Gastroesophageal sphincter (tissue), 4 donors: ENCODE measurements at regions not wholly inside any gene's neighbourhood (a gene's known extent, or its start where the extent isn't known, plus 50 kb on each side); places are given as distances from the start of the nearest gene placed in this dataset.
A peak's percentile ranks its signal among the peaks of the same experiment; 100 is the strongest.

Source experiments
- ATAC-seq: fragments of 150-250 bp; one replicate; pipeline ENCODE4 v1.9.1; 2016; ENCODE audit warnings: mild to moderate bottlenecking, moderate library complexity
- H3K27ac ChIP-seq, 4 donors: fragments of 200-600 bp; sonication (generic) in 3 of 4; 1 replicate in 3 of 4; 2 replicates in 1 of 4; pipeline ENCODE4 v1.5.1; 2016 to 2019
- H3K27me3 ChIP-seq: fragments of 200-600 bp; sonication (generic); one replicate; pipeline ENCODE4 v1.5.1; 2019
- H3K36me3 ChIP-seq, 2 donors: fragments of 200-600 bp; sonication (generic); one replicate each; pipeline ENCODE4 v1.5.1; 2019; ENCODE audit warnings: control low read depth in 1 of 2
- H3K4me1 ChIP-seq, 3 donors: fragments of 200-600 bp; sonication (generic); 1 replicate in 2 of 3; 2 replicates in 1 of 3; pipeline ENCODE4 v1.5.1; 2016 to 2019; ENCODE audit warnings: control low read depth in 2 of 3
- H3K4me3 ChIP-seq, 2 donors: fragments of 200-600 bp; sonication (generic); one replicate each; pipeline ENCODE4 v1.5.1; 2019; ENCODE audit warnings: mild to moderate bottlenecking in 1 of 2, moderate library complexity in 1 of 2
- H3K9me3 ChIP-seq, 3 donors: fragments of 200-600 bp; sonication (generic); one replicate each; pipeline ENCODE4 v1.5.1; 2017 to 2019; ENCODE audit warnings: control low read depth in 2 of 3
- EP300 ChIP-seq: sonication (generic); formaldehyde crosslinking; IDR thresholded peaks from one replicate; pipeline ENCODE4 v1.6.1; 2017; ENCODE audit warnings: antibody characterized with exemption, mild to moderate bottlenecking
- POLR2A ChIP-seq, 2 donors: fragments of 450-650 bp; IDR thresholded peaks; one replicate each; pipeline ENCODE4 v1.6.1; 2017; ENCODE audit warnings: antibody characterized with exemption in 2 of 2, mild to moderate bottlenecking in 2 of 2, moderate library complexity in 1 of 2
- POLR2AphosphoS5 ChIP-seq: sonication (generic); formaldehyde crosslinking; IDR thresholded peaks from one replicate; pipeline ENCODE4 v1.6.1; 2017; ENCODE audit warnings: antibody characterized with exemption
- WGBS, 2 donors: methylation state at CpG; one replicate each; pipeline ENCODE4 v1.1.5; 2018; ENCODE audit warnings: low coverage in 1 of 2; 5-methylcytosine and 5-hydroxymethylcytosine counted together
- TF ChIP-seq, protein P1 (sequence below), 4 experiments: fragments of 200-600 bp in 2 of 4; fragments of 450-650 bp in 2 of 4; sonication (generic) in 1 of 4; IDR thresholded peaks; one replicate each; pipeline ENCODE4 v1.5.1; 2017 to 2019; ENCODE audit warnings: antibody characterized with exemption in 4 of 4, mild to moderate bottlenecking in 2 of 4, moderate library complexity in 2 of 4

DNA sequence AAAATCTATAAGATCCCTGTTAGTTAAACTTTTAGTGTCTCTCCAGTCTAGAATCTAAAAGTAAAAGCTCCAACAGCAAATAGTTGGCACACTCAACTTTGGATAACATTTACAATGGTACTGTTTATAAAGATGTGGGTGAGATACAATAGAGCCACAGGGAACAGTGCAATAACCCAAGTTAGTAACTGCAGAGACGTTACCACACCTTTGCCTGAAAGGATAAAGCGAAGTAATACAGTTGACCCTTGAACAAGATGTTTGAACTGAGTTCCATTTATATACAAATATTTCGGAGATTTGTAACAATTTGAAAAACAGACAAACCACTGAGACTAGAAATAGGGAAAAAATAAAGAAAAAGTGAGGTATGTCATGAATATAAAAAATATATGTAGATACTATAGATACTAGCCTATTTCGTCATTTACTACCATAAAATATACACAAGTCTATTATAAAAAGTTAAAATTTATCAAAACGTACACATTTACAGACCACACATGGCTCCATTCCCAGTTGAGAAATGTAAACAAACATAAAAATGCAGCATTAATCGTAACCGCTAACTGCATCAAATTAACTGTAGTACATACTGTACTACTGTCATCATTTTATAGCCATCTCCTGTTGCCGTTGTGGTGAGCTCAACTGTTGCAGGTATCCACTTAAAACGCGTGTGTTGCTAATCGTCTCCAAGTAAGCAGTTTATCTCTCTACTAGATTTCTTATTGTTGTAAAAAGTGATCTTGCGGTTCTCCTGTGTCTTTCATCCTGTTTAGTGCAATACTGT is 56.5 kb upstream of the HIF1A start:
- peaks cover 0 to 23% (median 0%) of the 10 kb centered on the region in 3 donors for H3K4me1 ChIP-seq
- H3K36me3 ChIP-seq, result no peaks in the 10 kb centered on the region
- 81% methylated on average over 9 to 12 of the region's 12 CpGs for WGBS, 2 donors
- no peaks in the 10 kb centered on the region for H3K27me3 ChIP-seq
- no peak for ATAC-seq
- H3K9me3 ChIP-seq, result no peaks in the 10 kb centered on the region
- H3K4me3 ChIP-seq, result no peak overlapping the region
- H3K27ac ChIP-seq, result no peak overlapping the region
- TF ChIP-seq, protein P1, sequence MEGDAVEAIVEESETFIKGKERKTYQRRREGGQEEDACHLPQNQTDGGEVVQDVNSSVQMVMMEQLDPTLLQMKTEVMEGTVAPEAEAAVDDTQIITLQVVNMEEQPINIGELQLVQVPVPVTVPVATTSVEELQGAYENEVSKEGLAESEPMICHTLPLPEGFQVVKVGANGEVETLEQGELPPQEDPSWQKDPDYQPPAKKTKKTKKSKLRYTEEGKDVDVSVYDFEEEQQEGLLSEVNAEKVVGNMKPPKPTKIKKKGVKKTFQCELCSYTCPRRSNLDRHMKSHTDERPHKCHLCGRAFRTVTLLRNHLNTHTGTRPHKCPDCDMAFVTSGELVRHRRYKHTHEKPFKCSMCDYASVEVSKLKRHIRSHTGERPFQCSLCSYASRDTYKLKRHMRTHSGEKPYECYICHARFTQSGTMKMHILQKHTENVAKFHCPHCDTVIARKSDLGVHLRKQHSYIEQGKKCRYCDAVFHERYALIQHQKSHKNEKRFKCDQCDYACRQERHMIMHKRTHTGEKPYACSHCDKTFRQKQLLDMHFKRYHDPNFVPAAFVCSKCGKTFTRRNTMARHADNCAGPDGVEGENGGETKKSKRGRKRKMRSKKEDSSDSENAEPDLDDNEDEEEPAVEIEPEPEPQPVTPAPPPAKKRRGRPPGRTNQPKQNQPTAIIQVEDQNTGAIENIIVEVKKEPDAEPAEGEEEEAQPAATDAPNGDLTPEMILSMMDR (IDR thresholded peaks at IDR 0.05), result no peak
- TF ChIP-seq EP300 (no peak), POLR2AphosphoS5 (no peak), POLR2A (IDR thresholded peaks at IDR 0.05) (no peak)

DNA sequence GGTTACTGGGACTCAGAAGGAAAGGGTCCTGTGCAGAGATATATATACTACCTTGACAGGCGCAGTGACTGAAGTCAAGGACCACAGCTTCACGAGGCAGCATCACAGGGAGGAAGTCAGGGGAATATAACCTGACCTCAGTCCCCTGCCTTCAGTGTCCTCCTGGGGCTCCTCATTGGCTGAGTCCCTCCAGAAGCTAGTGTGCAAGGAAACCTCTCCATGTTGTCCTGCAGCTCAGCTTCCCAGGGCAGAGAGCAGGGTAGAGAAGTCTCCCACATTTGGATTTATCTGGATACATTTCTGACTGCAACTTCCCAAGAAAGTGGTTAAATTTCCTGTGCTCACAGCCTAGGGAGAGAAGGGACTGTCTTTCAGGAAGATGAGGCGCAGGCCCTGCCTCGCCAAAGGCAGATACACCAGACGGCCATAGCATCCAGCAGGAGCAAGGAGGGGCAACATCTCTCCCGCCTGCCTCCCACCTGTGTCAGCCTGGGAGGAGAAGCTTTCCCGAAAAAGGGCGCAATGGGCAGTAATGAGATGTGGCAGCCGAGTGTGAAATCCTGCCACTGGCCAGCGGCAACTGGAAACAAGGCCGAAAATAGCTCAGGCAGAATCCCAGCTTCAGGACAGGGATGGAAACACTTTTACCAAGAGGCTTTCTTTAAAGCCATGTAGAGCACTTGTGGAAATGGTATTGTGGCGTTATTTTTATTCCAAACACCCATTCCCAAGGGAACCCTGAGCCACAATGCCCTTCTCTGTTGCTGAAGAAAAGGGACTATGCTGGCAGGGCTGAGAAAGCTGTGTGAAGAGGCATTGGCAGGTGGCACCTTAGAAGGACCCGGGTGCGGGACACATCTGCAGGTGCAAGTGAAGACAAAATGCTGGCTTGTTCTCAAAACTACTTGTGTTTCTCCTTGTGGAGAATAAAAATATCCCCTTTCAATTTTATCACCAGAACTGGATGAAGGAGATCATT is 54.9 kb upstream of the HIF1A start:
- peak; percentile 28 for TF ChIP-seq POLR2AphosphoS5
- TF ChIP-seq, protein P1 (IDR thresholded peaks at IDR 0.05), result no peak
- Histone ChIP-seq H3K27ac (peak overlapping the region in 3 of 4 donors; percentile 45 to 69 (median 66)), H3K4me3 (no peak overlapping the region), H3K4me1 (peaks cover 0 to 23% (median 0%) of the 10 kb centered on the region in 3 donors), H3K27me3 (no peaks in the 10 kb centered on the region), H3K36me3 (no peaks in the 10 kb centered on the region), H3K9me3 (no peaks in the 10 kb centered on the region)
- ATAC-seq, result no peak
- WGBS, 2 donors, result 51 to 57% methylated on average over 5 to 9 of the region's 14 CpGs

DNA sequence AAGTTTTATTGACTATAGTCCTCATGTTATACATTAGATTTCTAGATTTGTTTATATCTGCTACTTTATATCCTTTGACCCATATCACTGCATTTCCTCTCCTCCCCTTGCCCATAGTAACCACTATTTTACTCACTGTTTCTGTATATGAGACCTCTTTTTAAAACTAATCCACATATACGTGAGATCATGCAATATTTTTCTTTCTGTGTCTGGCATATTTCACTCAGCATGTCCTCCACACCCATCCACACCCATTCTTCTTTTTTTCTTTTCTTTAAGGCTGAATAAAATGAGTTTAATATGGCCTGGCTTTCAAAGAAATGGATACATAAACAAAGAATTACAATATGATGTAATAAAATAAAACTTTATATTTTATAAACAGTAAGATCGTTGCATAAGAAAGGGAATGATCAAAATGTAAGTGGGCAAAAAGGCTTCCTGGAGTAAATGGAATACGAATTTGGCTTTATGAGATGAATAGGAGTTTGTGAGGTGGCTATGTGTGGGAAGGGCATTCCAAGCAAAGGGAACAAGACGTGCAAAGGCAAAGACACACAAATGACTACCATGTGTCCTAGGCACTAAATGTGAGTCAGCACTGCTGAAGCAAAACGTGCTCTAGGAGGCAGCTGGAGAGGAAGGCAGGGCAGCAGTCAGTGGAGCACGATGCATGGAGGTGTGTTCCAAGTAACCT is 53.2 kb upstream of the HIF1A start:
- Histone ChIP-seq H3K9me3 (no peaks in the 10 kb centered on the region), H3K4me3 (no peak overlapping the region), H3K27ac (peak overlapping the region in 2 of 4 donors; percentile 23 to 66), H3K27me3 (no peaks in the 10 kb centered on the region), H3K36me3 (no peaks in the 10 kb centered on the region), H3K4me1 (peaks cover 0 to 23% (median 0%) of the 10 kb centered on the region in 3 donors)
- TF ChIP-seq EP300, result no peak
- TF ChIP-seq, protein P1 (IDR thresholded peaks at IDR 0.05), result no peak
- TF ChIP-seq POLR2A (IDR thresholded peaks at IDR 0.05), result no peak
- no peak for TF ChIP-seq POLR2AphosphoS5
- 39 to 63% methylated on average over 6 of the region's 6 CpGs for WGBS, 2 donors
- ATAC-seq, result no peak

DNA sequence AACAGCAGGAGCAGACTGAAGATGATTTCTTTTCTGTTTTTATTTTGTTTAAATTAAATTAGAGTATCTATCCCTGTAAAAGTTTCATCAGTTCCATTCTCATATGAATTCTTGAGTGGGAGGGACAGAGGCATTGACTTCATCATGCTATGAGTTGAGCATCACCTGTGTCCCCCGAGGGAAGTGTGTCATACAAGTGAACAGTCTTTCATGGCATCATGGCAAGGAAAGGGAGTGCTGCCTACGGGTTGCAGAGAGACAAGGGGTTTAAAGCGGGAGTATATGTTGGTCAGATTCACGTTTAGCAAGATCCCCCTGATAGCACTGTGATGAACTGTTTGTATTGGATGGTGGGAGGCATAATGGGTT is 52.7 kb upstream of the HIF1A start:
- Histone ChIP-seq H3K4me3 (no peak overlapping the region), H3K36me3 (no peaks in the 10 kb centered on the region), H3K4me1 (peaks cover 0 to 23% (median 0%) of the 10 kb centered on the region in 3 donors), H3K27me3 (no peaks in the 10 kb centered on the region), H3K9me3 (no peaks in the 10 kb centered on the region), H3K27ac (no peak overlapping the region)
- ATAC-seq, result no peak
- 74 to 88% methylated on average over 4 of the region's 4 CpGs for WGBS, 2 donors
- TF ChIP-seq EP300, result no peak
- no peak for TF ChIP-seq POLR2AphosphoS5
- TF ChIP-seq, protein P1 (IDR thresholded peaks at IDR 0.05), result no peak
- TF ChIP-seq POLR2A (IDR thresholded peaks at IDR 0.05), result no peak
